Suppressor macrophage treated with lipopolysaccharide for 4 hours (primary cell): ENCODE measurements at regions not wholly inside any gene's neighbourhood (a gene's known extent, or its start where the extent isn't known, plus 50 kb on each side); places are given as distances from the start of the nearest gene placed in this dataset.

Experiments
- DNase-seq: peaks from one replicate; pipeline ENCODE4 v3.0.0-alpha.2; 2020

- DNase-seq: no peak
Measured at GRCh38 chr5:61689153-61689846, 357.2 kb downstream of the ZSWIM6 start.

- DNase-seq: no peak
Measured at GRCh38 chr5:61697809-61698558, 365.9 kb downstream of the ZSWIM6 start.

DNA sequence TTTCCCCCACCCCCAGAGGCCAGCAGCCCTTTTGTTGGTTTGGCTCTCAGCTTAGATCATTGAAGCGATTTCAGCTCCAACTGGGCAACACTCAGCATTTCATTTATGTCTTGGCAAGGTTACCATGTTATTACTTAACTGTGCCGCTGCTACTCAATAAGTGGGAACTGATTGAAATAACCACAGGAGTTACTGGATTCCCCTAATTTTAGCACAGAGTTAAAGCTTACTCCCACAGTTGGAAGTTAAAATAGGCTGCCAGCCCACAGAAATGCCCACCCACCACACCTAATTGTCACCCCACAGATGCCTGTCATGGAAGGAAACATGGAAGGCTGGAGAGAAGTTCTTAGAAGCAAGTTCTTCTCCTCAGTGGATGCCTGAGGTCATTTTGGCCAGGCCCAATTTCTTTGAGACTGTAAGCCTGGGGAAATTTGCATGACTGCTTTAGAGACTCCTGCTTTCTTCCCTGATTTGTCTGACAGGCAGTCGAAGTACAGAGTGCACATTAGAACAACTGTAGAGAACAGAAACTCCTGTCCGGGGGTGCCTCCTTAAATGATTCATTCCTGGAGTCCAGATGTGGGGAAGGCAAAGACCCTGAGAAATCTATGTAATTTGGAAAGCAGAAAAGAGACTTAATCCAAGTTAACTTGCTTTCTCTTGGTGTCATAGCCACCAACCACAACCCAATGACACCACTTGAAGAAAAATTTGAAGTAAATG is 370.0 kb downstream of the ZSWIM6 start:
- DNase-seq: no peak

DNA sequence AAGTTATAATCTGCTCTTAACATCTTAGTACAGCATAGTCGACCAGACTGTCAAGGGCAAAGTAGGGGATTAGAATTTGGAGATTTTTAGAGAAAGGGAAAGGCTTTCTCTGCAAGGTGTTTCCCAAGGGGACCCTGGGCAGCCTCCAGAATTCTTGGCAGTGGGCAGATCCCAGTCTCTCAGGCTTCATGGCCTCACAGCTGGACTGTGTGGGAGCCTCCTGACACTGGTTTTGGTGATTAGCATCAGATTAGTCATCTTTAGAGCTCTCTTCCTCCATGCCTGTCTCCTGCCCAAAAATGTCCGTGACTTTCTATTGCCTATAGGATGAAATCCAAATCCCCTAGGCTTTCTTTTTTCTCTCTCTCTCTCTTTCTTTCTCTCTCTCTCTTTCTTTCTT is 370.7 kb downstream of the ZSWIM6 start:
- no peak for DNase-seq

DNA sequence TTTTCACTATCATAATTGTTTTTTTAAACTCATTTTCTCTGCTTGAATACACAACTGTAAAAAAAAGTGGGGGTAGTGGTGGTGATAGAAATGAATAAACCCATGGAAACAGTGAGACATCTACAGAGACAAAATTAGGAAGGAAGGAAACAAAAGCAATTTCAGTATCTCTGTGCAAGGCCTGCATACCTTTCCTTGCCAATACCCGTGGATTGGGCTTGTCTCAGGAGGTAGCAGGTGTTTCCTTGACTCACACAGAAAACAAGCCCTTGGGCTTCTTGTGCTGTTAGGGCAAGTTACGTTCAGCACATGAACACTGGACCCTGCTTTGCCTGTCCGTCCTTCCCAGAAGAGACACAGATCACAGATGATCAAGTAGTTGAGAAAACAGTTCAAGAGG is 372.2 kb downstream of the ZSWIM6 start:
- no peak for DNase-seq

DNA sequence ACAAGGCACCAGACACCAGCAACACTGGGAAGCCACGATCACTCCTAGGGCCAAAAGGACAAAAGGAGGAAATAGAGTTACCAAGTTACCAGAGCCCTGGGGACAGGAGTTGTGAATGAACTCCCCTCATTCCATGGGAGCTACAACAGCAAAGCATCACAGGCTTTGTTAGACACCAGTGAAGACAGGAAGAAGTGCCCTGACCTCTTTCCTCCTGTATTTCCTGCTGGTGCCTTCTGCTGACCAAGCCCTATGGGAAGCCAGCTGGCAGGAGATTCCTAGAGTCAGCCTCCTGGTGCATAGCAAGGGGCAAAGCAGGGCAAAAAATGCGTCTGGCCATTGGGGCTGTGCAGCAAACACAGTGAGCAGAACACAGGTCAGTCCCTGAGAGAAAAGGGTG is 374.7 kb downstream of the ZSWIM6 start:
- DNase-seq: no peak

- DNase-seq: no peak
Measured at GRCh38 chr5:61719124-61719523, 387.1 kb downstream of the ZSWIM6 start.

GRCh38 chr5:61720829-61721228 is 388.8 kb downstream of the ZSWIM6 start:
- DNase-seq: no peak

DNA sequence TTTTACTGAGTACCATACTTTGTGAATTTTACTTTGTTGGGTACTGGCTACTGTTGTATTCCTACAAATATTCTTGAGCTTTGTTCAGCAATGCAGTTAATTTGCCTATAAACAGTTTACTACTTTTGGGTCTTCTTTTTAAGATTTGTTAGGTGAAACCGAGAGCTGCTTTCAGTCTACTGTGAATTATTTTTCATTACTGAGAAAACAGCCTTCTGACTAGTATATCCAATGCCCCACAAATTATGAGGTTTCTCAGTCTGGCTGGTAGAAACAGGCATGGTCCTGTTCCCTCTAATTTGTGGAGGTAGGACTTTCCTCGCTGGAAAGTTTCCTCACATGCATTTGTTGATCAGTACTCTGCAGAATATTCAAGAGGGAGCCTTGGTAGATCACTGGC is 392.0 kb downstream of the ZSWIM6 start:
- DNase-seq: no peak

- no peak for DNase-seq
Measured at GRCh38 chr5:61728287-61728686, 396.2 kb downstream of the ZSWIM6 start.

GRCh38 chr5:61730866-61731265 is 398.8 kb downstream of the ZSWIM6 start:
- no peak for DNase-seq

DNA sequence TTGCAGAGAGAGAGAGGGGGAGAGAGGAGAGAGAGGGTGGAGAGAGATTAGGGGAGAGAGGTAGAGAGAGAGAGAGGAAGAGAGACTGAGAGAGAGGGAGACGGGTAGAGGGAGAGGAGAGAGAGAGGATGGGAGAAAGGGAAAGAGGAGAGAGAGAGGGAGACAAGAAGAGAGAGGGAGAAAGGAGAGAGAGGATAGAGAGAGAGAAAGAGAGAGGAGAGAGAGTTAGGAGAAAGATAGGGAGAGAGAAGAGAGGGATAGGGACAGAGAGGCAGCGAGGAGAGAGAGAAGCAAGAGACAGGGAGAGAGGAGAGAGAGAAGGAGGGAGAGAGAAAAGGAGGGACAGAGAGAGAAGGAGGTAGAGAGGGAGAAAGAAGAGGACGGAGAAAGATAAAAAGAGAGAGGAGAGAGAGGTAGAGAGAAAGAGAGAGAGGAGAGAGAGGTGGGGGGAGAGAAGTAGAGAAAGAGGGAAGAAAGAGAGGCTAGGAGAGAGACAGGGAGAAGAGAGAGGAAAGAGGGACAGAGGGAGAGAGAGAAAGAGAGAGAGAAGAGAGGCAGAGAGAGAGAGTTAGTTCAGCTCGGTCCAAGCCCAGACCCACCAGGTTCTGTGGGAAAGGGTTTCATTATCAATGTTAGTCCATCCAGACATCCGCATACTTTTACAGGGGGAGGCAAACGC is 399.3 kb downstream of the ZSWIM6 start:
- DNase-seq: no peak

DNA sequence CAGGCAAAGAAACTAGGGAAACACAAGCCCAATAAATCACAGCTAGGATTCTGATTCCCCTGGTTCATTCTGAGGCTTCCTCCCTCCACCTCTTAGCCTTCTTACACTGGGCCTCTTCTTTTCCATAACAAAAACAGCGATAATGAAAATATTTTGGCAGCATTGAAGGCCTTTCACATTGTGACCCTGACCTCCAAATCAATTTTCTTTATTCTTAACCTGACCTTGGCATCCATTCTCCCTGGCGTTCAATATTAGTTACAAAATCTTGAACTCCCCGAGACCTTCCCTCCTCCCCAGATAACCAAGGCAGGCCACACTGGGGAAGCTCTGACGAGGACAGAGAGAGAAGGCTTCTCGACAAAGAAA is 399.9 kb downstream of the ZSWIM6 start:
- no peak for DNase-seq

- DNase-seq: no peak
Measured at GRCh38 chr5:61732369-61732768, 400.3 kb downstream of the ZSWIM6 start.

GRCh38 chr5:61732796-61733195 is 400.7 kb downstream of the ZSWIM6 start:
- no peak for DNase-seq

DNA sequence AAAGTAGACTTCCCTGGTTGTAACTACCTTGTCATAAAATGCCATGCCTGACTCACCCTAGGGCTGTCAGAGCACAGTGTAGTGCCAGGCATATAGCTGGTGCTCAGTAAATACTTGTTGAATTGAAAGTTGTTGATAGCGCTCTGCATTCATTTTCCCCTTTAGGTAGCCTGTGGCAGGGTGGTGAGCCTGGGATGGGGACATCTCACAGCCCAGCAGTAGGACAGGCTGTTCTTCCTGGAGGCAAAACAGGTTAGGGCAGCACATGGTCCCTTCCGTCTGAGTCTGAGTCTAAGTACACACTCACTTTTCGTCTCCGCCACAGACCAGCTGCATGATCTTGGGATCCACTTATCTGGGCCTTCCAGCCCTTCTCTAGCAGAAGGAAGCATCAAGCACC is 401.9 kb downstream of the ZSWIM6 start:
- no peak for DNase-seq

DNA sequence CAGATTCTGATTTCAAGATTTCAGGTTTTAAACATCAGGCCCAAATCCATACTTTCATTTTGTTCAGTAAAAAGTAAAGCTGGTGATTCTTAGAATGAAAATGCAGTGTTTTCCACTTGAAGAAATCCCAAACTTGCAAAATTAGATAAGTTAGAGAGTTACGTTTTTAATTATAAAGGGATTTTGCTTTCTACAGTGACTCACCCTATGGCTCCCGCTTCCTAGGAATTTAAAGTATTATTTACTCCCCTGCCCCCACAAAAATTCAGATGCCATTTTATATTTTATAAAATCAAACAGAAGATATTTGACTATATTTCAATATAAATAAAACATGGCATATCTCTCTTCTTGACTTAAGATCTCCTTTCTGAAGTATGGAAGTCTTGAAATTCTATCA is 402.9 kb downstream of the ZSWIM6 start:
- DNase-seq: no peak

DNA sequence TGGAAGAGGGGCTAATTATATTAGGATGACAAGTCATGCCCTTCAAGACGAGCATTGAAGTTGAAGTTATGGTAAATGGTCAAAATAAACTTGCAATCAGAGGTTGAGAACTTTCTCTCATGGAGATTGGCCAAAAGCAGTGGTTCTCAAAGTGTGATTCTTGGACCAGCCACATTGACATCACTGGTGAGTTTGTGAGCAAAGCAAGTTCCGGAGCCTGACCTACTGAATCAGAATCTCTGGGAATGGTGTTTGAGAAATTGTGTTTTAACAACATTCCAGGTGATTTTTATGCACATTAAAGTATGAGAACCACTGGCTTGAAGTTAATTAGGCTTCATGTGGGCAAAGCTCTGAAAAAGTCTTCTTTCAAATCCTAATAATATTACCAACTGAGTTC is 403.5 kb downstream of the ZSWIM6 start:
- no peak for DNase-seq

- DNase-seq: no peak
Measured at GRCh38 chr5:61735995-61736394, 403.9 kb downstream of the ZSWIM6 start.

GRCh38 chr5:61737301-61737963 is 405.4 kb downstream of the ZSWIM6 start:
- no peak for DNase-seq

- DNase-seq: no peak
Measured at GRCh38 chr5:61737964-61738340, 405.9 kb downstream of the ZSWIM6 start.

- DNase-seq: no peak
Measured at GRCh38 chr5:61738446-61738845, 406.4 kb downstream of the ZSWIM6 start.
